Cardiac septum (tissue), 1 donor: ENCODE measurements at regions not wholly inside any gene's neighbourhood (a gene's known extent, or its start where the extent isn't known, plus 50 kb on each side); places are given as distances from the start of the nearest gene placed in this dataset.
"Not testable (repeated sequence)": the region's sequence is repeated elsewhere in the genome, so short reads cannot be mapped to it uniquely, and the experiment has no call there.

Experiments used
- DNase-seq: peaks from one replicate; pipeline ENCODE4 v3.0.0-alpha.2; 2020; ENCODE audit warnings: low spot score
- intact Hi-C: fragments of 100-400 bp; cut with DNase I; formaldehyde crosslinking; loops from one replicate; pipeline ENCODE4 v1.14.0; 2022
- donor health status: DM: no; HTN: no; CAD: no.

GRCh38 chr15:79492065-79492464 is 59.9 kb downstream of the MINAR1 start:
- no peak for DNase-seq
- intact Hi-C loops: no loop called here

GRCh38 chr15:79494384-79494909 is 62.3 kb downstream of the MINAR1 start:
- intact Hi-C loops: no loop called here
- DNase-seq: no peak

- intact Hi-C loops: no loop called here
Observed at GRCh38 chr15:79494963-79495755, 63.0 kb downstream of the MINAR1 start.

GRCh38 chr15:79495775-79496174 is 63.6 kb downstream of the MINAR1 start:
- intact Hi-C loops: no loop called here
- no peak for DNase-seq

More at GRCh38 chr15:79494963-79495755, 63.0 kb downstream of the MINAR1 start:
- DNase-seq: no peak

- no peak for DNase-seq
- intact Hi-C loops: no loop called here
Observed at GRCh38 chr15:79496838-79497237, 64.7 kb downstream of the MINAR1 start.

- no peak for DNase-seq
- intact Hi-C loops: no loop called here
Observed at GRCh38 chr15:79501086-79501485, 69.0 kb downstream of the MINAR1 start.

- no peak for DNase-seq
- intact Hi-C loops: no loop called here
Observed at GRCh38 chr15:79505956-79506355, 73.8 kb downstream of the MINAR1 start.

- DNase-seq, intact Hi-C loops: not testable (repeated sequence)
Observed at GRCh38 chr15:79512844-79513243, 80.7 kb downstream of the MINAR1 start.

- intact Hi-C loops: no loop called here
Observed at GRCh38 chr15:79513417-79513816, 81.3 kb downstream of the MINAR1 start.

GRCh38 chr15:79513940-79514339 is 81.8 kb downstream of the MINAR1 start:
- intact Hi-C loops: no loop called here
- DNase-seq: no peak

More at GRCh38 chr15:79513417-79513816, 81.3 kb downstream of the MINAR1 start:
- no peak for DNase-seq

- intact Hi-C loops: no loop called here
- DNase-seq: no peak
Observed at GRCh38 chr15:79515300-79516027, 83.3 kb downstream of the MINAR1 start.

- intact Hi-C loops: no loop called here
- no peak for DNase-seq
Observed at GRCh38 chr15:79516155-79516554, 84.0 kb downstream of the MINAR1 start.

GRCh38 chr15:79516646-79517045 is 84.5 kb downstream of the MINAR1 start:
- intact Hi-C loops: no loop called here
- no peak for DNase-seq

- intact Hi-C loops: no loop called here
- DNase-seq: no peak
Observed at GRCh38 chr15:79519628-79520027, 87.5 kb downstream of the MINAR1 start.

GRCh38 chr15:79520654-79521053 is 88.5 kb downstream of the MINAR1 start:
- intact Hi-C loops: no loop called here
- DNase-seq: no peak

- no peak for DNase-seq
- intact Hi-C loops: no loop called here
Observed at GRCh38 chr15:79522656-79523055, 90.5 kb downstream of the MINAR1 start.

- intact Hi-C loops: no loop called here
Observed at GRCh38 chr15:79523266-79523665, 91.1 kb downstream of the MINAR1 start.

GRCh38 chr15:79524531-79524930 is 92.4 kb downstream of the MINAR1 start:
- DNase-seq: no peak
- intact Hi-C loops: no loop called here

More at GRCh38 chr15:79523266-79523665, 91.1 kb downstream of the MINAR1 start:
- no peak for DNase-seq

- intact Hi-C loops: no loop called here
- no peak for DNase-seq
Observed at GRCh38 chr15:79526376-79526775, 94.2 kb downstream of the MINAR1 start.

GRCh38 chr15:79527821-79528220 is 95.7 kb downstream of the MINAR1 start:
- DNase-seq: no peak

More at GRCh38 chr15:79527821-79528220, 95.7 kb downstream of the MINAR1 start:
- intact Hi-C loops: no loop called here
